HEK293T (cell line): ENCODE measurements at regions not wholly inside any gene's neighbourhood (a gene's known extent, or its start where the extent isn't known, plus 50 kb on each side); places are given as distances from the start of the nearest gene placed in this dataset.

Experiments
- CTCF ChIA-PET: fragments of 350-600 bp; formaldehyde crosslinking; extraction: SDS; loops from one replicate; lab custom pipeline; 2021; ENCODE audit warnings: antibody characterized with exemption, inconsistent platforms; lab: Yijun Ruan, JAX
- POLR2A ChIA-PET: fragments of 350-600 bp; formaldehyde crosslinking; extraction: SDS; loops from one replicate; lab custom pipeline; 2020; ENCODE audit warnings: antibody characterized with exemption, inconsistent platforms; lab: Yijun Ruan, JAX
- DNase-seq: peaks from one replicate; pipeline ENCODE4 v3.0.0; 2012; ENCODE audit warnings: mixed read lengths; ENCODE audit errors: extremely low spot score
- ARNT ChIP-seq: fragments of 450-650 bp; IDR thresholded peaks from 2 replicates; pipeline ENCODE4 v1.6.1; 2017; ENCODE audit warnings: mild to moderate bottlenecking
- BHLHE40 ChIP-seq: fragments of 450-650 bp; IDR thresholded peaks from 2 replicates; pipeline ENCODE4 v1.6.1; 2016; ENCODE audit warnings: mild to moderate bottlenecking, moderate library complexity, borderline replicate concordance
- CTBP1 ChIP-seq: fragments of 450-650 bp; IDR thresholded peaks from 2 replicates; pipeline ENCODE4 v1.6.1; 2016; ENCODE audit warnings: borderline replicate concordance
- ELF4 ChIP-seq: fragments of 450-650 bp; IDR thresholded peaks from 2 replicates; pipeline ENCODE4 v1.6.1; 2017; ENCODE audit warnings: antibody characterized with exemption
- FOXA1 ChIP-seq: fragments of 450-650 bp; IDR thresholded peaks from 2 replicates; pipeline ENCODE4 v1.6.1; 2016; ENCODE audit warnings: mild to moderate bottlenecking
- FOXK2 ChIP-seq: fragments of 450-650 bp; IDR thresholded peaks from 2 replicates; pipeline ENCODE4 v1.6.1; 2016; ENCODE audit warnings: mild to moderate bottlenecking
- FOXM1 ChIP-seq: fragments of 450-650 bp; IDR thresholded peaks from 2 replicates; pipeline ENCODE4 v1.6.1; 2017; ENCODE audit warnings: mild to moderate bottlenecking, borderline replicate concordance
- HDGF ChIP-seq: fragments of 450-650 bp; IDR thresholded peaks from 2 replicates; pipeline ENCODE4 v1.6.1; 2017; ENCODE audit warnings: antibody characterized with exemption, borderline replicate concordance
- L3MBTL2 ChIP-seq: fragments of 450-650 bp; conservative IDR thresholded peaks from 2 replicates; pipeline ENCODE4 v1.6.1; 2016; ENCODE audit warnings: mild to moderate bottlenecking
- LEF1 ChIP-seq: fragments of 450-650 bp; IDR thresholded peaks from 2 replicates; pipeline ENCODE4 v1.6.1; 2017; ENCODE audit warnings: mild to moderate bottlenecking, borderline replicate concordance
- NFRKB ChIP-seq: fragments of 450-650 bp; IDR thresholded peaks from 2 replicates; pipeline ENCODE4 v1.6.1; 2016; ENCODE audit warnings: mild to moderate bottlenecking, moderate library complexity
- PKNOX1 ChIP-seq: fragments of 450-650 bp; IDR thresholded peaks from 2 replicates; pipeline ENCODE4 v1.6.1; 2016
- SP1 ChIP-seq: fragments of 450-650 bp; IDR thresholded peaks from 2 replicates; pipeline ENCODE4 v1.6.1; 2017
- SUZ12 ChIP-seq: fragments of 450-650 bp; IDR thresholded peaks from 2 replicates; pipeline ENCODE4 v1.6.1; 2016; ENCODE audit warnings: mild to moderate bottlenecking
- TARDBP ChIP-seq: fragments of 450-650 bp; IDR thresholded peaks from 2 replicates; pipeline ENCODE4 v1.6.1; 2016
- ZNF384 ChIP-seq: fragments of 450-650 bp; IDR thresholded peaks from 2 replicates; pipeline ENCODE4 v1.6.1; 2016

GRCh38 chr16:11429823-11430222, 84.6 kb downstream of the RMI2 start:
- POLR2A ChIA-PET: no interaction called here
- TF ChIP-seq CTBP1 (no peak), LEF1 (no peak), ELF4 (no peak), FOXA1 (no peak), TARDBP (no peak), SP1 (no peak), ARNT (no peak), L3MBTL2 (no peak), ZNF384 (no peak), SUZ12 (no peak), HDGF (no peak), NFRKB (no peak), PKNOX1 (no peak), FOXM1 (no peak), FOXK2 (no peak)
- CTCF ChIA-PET: no interaction called here
- no peak for DNase-seq

- CTCF ChIA-PET: no interaction called here
- POLR2A ChIA-PET: no interaction called here
These were observed 85.5 kb downstream of the RMI2 start for GRCh38 chr16:11430601-11431317.

DNA sequence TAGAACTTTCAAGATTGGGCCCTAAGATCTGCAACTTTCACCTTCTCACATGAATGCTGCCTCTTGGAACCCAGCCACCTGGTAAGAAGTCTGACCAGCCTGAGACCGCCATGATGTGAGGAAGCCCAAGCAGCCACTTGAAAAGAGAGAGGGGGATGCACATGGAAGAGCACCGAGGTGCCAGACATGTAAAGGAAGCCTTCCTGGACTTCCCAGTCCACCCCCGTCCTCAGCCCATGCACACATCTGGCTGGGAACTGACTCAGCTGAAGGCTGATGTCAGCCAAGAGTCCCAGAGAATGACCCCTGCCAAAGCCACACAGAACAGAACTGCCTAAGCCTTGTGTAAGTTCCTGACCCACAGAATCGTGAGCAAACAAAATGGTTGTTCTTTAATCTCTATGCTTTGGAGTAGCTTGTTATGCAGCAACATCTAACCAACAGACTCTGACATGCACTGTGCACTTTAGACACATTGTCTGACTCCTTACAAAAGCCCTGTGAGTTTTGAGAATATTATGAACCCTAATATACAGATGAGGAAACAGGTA, 86.7 kb downstream of the RMI2 start:
- no peak for TF ChIP-seq FOXA1
- TF ChIP-seq SP1: no peak
- TF ChIP-seq ZNF384: no peak
- TF ChIP-seq LEF1: no peak
- no peak for TF ChIP-seq HDGF
- TF ChIP-seq FOXK2: no peak
- no peak for TF ChIP-seq BHLHE40
- TF ChIP-seq TARDBP: no peak
- no peak for TF ChIP-seq PKNOX1
- TF ChIP-seq SUZ12: no peak
- TF ChIP-seq ARNT: no peak
- TF ChIP-seq CTBP1: no peak
- no peak for TF ChIP-seq NFRKB
- no peak for TF ChIP-seq L3MBTL2
- TF ChIP-seq FOXM1: no peak
- no peak for TF ChIP-seq ELF4
- no peak for DNase-seq
- CTCF ChIA-PET: no interaction called here
- POLR2A ChIA-PET: no interaction called here

More at GRCh38 chr16:11430601-11431317, 85.5 kb downstream of the RMI2 start:
- TF ChIP-seq HDGF (no peak), LEF1 (no peak), PKNOX1 (no peak), SP1 (no peak), NFRKB (no peak), BHLHE40 (no peak), SUZ12 (no peak)
- no peak for DNase-seq

- POLR2A ChIA-PET: no interaction called here
- TF ChIP-seq SP1 (no peak), FOXA1 (no peak), ZNF384 (no peak), CTBP1 (no peak), HDGF (no peak), BHLHE40 (no peak), FOXM1 (no peak), NFRKB (no peak), LEF1 (no peak), SUZ12 (no peak), FOXK2 (no peak), ARNT (no peak), ELF4 (no peak), PKNOX1 (no peak), L3MBTL2 (no peak), TARDBP (no peak)
- CTCF ChIA-PET: no interaction called here
- no peak for DNase-seq
These were observed 87.7 kb downstream of the RMI2 start for GRCh38 chr16:11432856-11433395.

DNA sequence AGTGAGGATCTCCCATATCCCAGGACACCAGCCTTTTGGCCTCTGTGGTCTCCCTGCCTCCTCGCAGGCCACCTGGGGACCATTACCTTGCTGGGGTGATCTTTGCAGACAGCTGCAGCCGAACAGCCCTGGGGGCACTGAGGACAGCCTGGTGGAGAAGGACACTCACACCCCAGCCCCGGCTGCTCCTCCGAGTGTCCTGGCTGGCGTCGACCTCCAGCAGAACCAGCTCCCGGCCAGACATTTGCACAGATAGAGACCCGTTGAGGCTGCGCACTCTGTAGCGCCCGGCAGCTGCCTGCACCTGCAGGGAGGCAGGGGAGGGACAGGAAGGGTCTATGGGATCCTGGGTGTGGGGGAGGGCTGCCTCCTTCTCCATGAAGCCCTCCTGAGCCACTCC, 90.3 kb downstream of the RMI2 start:
- POLR2A ChIA-PET: no interaction called here
- no peak for TF ChIP-seq ELF4
- TF ChIP-seq LEF1: no peak
- TF ChIP-seq L3MBTL2: no peak
- no peak for TF ChIP-seq SP1
- TF ChIP-seq CTBP1: no peak
- no peak for TF ChIP-seq FOXA1
- no peak for TF ChIP-seq SUZ12
- no peak for TF ChIP-seq PKNOX1
- no peak for TF ChIP-seq TARDBP
- TF ChIP-seq FOXM1: no peak
- no peak for TF ChIP-seq ARNT
- no peak for DNase-seq
- CTCF ChIA-PET: no interaction called here
